Cardiac fibroblast (primary cell): ENCODE measurements at regions not wholly inside any gene's neighbourhood (a gene's known extent, or its start where the extent isn't known, plus 50 kb on each side); places are given as distances from the start of the nearest gene placed in this dataset.

Experiments
- DNase-seq, 2 donors: peaks; one replicate each; pipeline versions ENCODE4 v3.0.0 to v3.0.0-alpha.2; 2010; ENCODE audit warnings: low read depth in 2 of 2
- H3K4me3 ChIP-seq, 2 donors: replicated peaks in 1 of 2; 1 replicate in 1 of 2; 2 replicates in 1 of 2; pipeline ENCODE4 v1.5.1; 2011; ENCODE audit warnings: low read depth in 2 of 2, low read length in 2 of 2, mild to moderate bottlenecking in 2 of 2, moderate library complexity in 1 of 2
- TF ChIP-seq, protein P1 (sequence below): IDR thresholded peaks from one replicate; pipeline ENCODE4 v1.5.1; 2011; ENCODE audit warnings: low read depth, mild to moderate bottlenecking, low read length, inconsistent platforms

DNA sequence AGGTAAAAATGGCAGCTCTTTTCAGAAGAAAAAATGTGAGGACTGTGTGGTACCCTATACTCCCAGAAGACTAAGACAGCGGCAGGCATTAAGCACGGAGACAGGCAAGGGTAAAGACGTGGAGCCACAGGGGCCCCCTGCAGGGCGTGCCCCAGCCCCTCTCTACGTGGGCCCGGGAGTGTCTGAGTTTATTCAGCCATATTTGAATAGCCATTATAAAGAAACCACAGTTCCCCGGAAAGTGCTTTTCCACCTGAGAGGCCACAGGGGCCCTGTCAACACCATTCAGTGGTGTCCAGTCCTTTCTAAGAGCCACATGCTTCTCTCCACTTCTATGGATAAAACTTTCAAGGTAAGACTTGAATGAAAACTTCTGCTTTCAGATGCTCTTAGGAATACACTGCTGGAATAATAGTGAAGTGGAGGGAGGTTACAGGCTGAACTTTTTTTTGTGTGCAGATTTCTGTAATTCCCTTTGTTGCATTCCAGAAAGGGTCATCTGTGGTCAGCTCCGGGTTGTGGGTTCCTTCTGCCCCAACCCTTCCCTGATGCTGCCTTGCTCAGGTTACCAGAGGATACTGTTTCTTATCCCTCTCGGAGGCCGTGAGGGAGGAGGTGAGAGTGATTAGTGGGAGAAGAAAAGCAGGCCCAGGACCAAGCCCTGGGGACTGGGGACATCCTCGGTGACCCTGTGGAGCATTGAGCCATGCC is 58.4 kb downstream of the SLC25A47 start:
- DNase-seq: no peak
- TF ChIP-seq, protein P1, sequence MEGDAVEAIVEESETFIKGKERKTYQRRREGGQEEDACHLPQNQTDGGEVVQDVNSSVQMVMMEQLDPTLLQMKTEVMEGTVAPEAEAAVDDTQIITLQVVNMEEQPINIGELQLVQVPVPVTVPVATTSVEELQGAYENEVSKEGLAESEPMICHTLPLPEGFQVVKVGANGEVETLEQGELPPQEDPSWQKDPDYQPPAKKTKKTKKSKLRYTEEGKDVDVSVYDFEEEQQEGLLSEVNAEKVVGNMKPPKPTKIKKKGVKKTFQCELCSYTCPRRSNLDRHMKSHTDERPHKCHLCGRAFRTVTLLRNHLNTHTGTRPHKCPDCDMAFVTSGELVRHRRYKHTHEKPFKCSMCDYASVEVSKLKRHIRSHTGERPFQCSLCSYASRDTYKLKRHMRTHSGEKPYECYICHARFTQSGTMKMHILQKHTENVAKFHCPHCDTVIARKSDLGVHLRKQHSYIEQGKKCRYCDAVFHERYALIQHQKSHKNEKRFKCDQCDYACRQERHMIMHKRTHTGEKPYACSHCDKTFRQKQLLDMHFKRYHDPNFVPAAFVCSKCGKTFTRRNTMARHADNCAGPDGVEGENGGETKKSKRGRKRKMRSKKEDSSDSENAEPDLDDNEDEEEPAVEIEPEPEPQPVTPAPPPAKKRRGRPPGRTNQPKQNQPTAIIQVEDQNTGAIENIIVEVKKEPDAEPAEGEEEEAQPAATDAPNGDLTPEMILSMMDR: no peak
- no peak overlapping the region for H3K4me3 ChIP-seq

DNA sequence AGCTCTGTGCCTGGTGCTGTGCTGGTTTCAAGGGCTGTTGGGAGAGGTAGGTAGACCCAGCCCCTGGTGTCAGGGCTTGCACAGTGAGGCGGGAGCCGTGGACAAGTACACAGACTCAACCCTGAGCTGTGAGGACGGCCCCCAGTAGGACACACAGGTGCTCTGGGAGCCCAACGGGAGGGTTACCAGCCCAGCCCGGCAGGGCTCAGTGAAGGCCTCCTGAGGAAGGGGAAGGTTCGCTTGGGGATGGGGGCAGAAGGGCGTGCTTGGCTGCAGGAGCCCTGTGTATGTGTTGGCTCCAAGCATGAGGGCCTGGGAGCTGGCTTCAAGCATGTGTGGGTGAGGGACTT is 58.9 kb downstream of the SLC25A47 start:
- DNase-seq: no peak
- no peak overlapping the region for H3K4me3 ChIP-seq
- TF ChIP-seq, protein P1: no peak

GRCh38 chr14:100383727-100384158 is 60.6 kb downstream of the SLC25A47 start:
- DNase-seq: peak; percentile 65 to 67
- no peak overlapping the region for H3K4me3 ChIP-seq
- TF ChIP-seq, protein P1: peak; percentile 88

DNA sequence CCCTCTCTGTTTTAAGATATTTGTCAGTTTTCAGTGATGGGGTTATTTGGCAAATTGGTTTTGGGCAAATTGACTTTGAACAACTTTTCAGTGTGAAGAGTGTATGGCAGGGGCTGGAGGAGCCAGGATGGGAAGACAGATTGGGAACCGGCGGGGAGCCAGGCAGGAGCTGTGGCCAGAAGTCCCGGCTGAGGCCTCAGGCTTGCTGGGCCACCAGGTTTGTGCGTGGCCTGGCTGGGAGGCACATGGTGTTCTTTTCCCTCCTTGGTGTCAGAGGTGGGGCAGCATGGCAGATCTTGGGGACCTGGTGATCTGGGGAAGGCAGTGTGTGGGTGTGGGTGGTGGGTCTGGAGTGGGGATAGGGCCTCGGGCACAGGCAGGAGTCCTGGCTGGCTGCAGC is 61.1 kb downstream of the SLC25A47 start:
- TF ChIP-seq, protein P1: no peak
- DNase-seq: no peak
- no peak overlapping the region for H3K4me3 ChIP-seq

DNA sequence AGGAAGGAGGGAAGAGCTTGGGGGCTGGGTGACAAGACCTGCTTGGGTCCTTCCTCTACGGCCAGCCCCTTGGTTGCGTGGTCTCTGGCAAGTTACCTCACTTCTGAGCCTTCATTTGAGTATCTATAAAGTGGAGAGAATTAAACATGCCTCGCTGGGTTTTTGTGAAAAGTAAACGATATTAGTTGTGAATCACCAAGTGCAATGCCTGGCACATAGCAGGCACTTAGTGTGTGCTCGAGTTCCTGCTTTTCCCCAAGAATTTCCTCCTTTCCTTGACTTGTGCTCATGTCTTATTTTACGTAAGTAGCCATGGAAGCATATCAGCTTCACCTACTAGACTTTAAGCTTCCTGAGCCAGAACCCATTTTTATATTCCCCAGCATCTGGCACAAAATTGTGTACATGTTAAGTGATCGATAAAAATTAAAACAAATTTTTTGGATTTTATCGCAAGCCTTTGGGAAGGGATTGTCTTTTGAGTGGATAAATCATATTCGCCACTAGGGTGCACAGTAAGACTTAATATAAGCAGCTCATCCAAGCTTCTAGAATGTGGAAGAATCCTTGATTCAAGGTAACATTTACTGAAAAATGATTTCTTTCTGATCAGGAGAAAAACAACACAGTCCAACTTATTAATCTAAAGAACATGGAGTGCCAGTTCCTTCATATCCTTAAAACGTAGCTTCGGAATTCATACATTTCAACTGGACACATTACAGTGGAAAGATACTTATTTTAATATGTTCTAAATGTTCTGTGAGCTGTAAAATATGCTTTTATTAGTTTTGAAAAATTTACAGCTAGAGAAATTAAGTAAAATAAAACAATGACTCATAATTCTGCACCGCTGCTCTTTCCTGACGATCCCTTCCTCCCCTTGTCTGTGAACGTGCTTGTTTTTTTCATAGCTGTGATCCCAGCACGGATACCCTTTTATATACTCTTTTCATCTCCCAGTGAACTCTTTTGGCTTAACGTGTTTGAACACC is 62.0 kb downstream of the SLC25A47 start:
- peak; percentile 81 to 85 for DNase-seq

DNA sequence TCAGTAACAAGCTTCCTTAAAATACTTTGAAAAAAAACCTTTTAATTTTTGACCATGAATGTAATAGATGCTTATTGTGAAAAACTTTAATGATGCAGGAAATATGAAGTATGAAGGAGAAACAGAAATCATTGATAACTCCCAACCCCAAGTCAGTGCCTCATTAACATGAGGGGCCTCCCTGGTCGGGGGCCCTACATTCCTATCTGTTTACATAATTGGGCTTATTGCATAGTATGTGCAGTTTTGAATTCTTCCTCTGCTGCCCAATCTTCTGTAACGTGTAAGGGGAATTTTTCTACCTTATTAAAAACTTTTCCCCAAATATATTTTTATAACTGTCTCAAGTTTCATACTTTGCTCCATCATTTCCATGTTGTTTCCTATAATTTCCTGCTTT is 63.0 kb downstream of the SLC25A47 start:
- H3K4me3 ChIP-seq: no peak overlapping the region
- DNase-seq: peak; percentile 25 to 60
- TF ChIP-seq, protein P1: no peak

More for the DNA sequence above, 62.0 kb downstream of the SLC25A47 start:
- H3K4me3 ChIP-seq: no peak overlapping the region
- TF ChIP-seq, protein P1: peak; percentile 47
